Coronary artery (tissue), 2 donors: ENCODE measurements at regions not wholly inside any gene's neighbourhood (a gene's known extent, or its start where the extent isn't known, plus 50 kb on each side); places are given as distances from the start of the nearest gene placed in this dataset.

Experiments used
- DNase-seq: peaks from one replicate; pipeline ENCODE4 v3.0.0-alpha.2; 2017; ENCODE audit warnings: low spot score
- H3K27ac ChIP-seq, 2 donors: fragments of 200-600 bp; sonication (generic); one replicate each; pipeline ENCODE4 v1.5.1; 2016 to 2019
- H3K4me3 ChIP-seq: fragments of 200-600 bp; sonication (generic); 2 replicates; pipeline ENCODE4 v1.5.1; 2016; ENCODE audit warnings: mild to moderate bottlenecking, moderate library complexity
- TF ChIP-seq, protein P1 (sequence below): fragments of 200-600 bp; sonication (generic); IDR thresholded peaks from one replicate; pipeline ENCODE4 v1.5.1; 2019; ENCODE audit warnings: antibody characterized with exemption

DNA sequence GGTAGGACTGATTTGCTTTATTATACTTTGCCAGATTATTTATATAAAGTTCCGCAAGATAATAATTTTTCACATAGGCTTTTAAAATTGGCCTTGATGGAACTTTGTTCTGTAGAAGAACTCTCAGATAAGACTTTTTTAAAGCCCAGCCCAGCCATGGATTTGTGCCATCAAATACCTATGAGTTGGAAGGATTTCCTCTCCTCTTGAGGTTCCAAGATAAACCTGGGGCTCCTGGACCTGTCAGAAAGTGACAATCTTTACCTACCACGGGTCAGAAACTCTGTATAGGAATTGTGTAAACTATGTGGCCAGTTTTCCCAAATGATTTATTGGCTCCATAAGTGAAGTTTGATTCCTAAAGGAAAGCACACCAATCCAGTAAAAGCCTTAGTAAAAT lies 271.9 kb upstream of the GRID2 start:
- TF ChIP-seq, protein P1, sequence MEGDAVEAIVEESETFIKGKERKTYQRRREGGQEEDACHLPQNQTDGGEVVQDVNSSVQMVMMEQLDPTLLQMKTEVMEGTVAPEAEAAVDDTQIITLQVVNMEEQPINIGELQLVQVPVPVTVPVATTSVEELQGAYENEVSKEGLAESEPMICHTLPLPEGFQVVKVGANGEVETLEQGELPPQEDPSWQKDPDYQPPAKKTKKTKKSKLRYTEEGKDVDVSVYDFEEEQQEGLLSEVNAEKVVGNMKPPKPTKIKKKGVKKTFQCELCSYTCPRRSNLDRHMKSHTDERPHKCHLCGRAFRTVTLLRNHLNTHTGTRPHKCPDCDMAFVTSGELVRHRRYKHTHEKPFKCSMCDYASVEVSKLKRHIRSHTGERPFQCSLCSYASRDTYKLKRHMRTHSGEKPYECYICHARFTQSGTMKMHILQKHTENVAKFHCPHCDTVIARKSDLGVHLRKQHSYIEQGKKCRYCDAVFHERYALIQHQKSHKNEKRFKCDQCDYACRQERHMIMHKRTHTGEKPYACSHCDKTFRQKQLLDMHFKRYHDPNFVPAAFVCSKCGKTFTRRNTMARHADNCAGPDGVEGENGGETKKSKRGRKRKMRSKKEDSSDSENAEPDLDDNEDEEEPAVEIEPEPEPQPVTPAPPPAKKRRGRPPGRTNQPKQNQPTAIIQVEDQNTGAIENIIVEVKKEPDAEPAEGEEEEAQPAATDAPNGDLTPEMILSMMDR = no peak
- DNase-seq = no peak
- no peak overlapping the region for H3K27ac ChIP-seq
- H3K4me3 ChIP-seq = no peak overlapping the region

- TF ChIP-seq, protein P1 = no peak
- H3K4me3 ChIP-seq = no peak overlapping the region
- H3K27ac ChIP-seq = no peak overlapping the region
- no peak for DNase-seq
Measured at GRCh38 chr4:92035666-92036065, 268.1 kb upstream of the GRID2 start.

GRCh38 chr4:92045718-92046117 lies 258.0 kb upstream of the GRID2 start:
- TF ChIP-seq, protein P1 = no peak
- no peak for DNase-seq

GRCh38 chr4:92047209-92047875 lies 256.4 kb upstream of the GRID2 start:
- DNase-seq = no peak

More at GRCh38 chr4:92045718-92046117, 258.0 kb upstream of the GRID2 start:
- Histone ChIP-seq H3K4me3 (no peak overlapping the region), H3K27ac (no peak overlapping the region)

DNA sequence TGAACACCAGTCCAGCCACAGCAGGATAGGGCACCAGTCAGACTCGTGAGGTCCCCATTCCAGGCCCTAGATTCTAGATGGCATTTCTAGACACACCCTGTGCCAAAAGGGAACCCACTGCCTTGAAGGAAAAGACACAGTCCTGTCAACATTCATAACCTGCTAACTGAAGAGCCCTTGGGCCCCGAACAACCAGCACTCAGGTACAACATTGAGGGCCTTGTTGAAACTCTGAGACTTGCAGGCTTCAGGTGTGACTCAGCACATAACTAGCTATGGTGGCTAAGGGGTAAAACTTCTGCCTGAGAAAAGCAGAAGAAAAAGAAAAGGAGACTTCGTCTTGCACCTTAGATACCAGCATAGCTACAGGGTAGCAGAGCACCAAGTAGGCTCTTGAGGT lies 252.9 kb upstream of the GRID2 start:
- no peak overlapping the region for H3K27ac ChIP-seq
- no peak overlapping the region for H3K4me3 ChIP-seq
- TF ChIP-seq, protein P1 = no peak

More at GRCh38 chr4:92047209-92047875, 256.4 kb upstream of the GRID2 start:
- Histone ChIP-seq H3K4me3 (no peak overlapping the region), H3K27ac (no peak overlapping the region)
- TF ChIP-seq, protein P1 = no peak

GRCh38 chr4:92059615-92060014 lies 244.2 kb upstream of the GRID2 start:
- Histone ChIP-seq H3K4me3 (no peak overlapping the region), H3K27ac (no peak overlapping the region)
- TF ChIP-seq, protein P1 = no peak
- DNase-seq = no peak

More for the DNA sequence above, 252.9 kb upstream of the GRID2 start:
- DNase-seq = no peak

- Histone ChIP-seq H3K27ac (no peak overlapping the region), H3K4me3 (no peak overlapping the region)
- TF ChIP-seq, protein P1 = no peak
- DNase-seq = no peak
Measured at GRCh38 chr4:92060333-92060732, 243.4 kb upstream of the GRID2 start.
